GM20431 (cell line): ENCODE measurements at regions not wholly inside any gene's neighbourhood (a gene's known extent, or its start where the extent isn't known, plus 50 kb on each side); places are given as distances from the start of the nearest gene placed in this dataset.

Experiments
- in situ Hi-C: fragments of 300-500 bp; cut with MseI, MboI; formaldehyde crosslinking; loops from one replicate; pipeline ENCODE4 v1.15.0; 2020; ENCODE audit warnings: low sequenced_read_pairs; ENCODE audit not compliant: unreplicated experiment

DNA sequence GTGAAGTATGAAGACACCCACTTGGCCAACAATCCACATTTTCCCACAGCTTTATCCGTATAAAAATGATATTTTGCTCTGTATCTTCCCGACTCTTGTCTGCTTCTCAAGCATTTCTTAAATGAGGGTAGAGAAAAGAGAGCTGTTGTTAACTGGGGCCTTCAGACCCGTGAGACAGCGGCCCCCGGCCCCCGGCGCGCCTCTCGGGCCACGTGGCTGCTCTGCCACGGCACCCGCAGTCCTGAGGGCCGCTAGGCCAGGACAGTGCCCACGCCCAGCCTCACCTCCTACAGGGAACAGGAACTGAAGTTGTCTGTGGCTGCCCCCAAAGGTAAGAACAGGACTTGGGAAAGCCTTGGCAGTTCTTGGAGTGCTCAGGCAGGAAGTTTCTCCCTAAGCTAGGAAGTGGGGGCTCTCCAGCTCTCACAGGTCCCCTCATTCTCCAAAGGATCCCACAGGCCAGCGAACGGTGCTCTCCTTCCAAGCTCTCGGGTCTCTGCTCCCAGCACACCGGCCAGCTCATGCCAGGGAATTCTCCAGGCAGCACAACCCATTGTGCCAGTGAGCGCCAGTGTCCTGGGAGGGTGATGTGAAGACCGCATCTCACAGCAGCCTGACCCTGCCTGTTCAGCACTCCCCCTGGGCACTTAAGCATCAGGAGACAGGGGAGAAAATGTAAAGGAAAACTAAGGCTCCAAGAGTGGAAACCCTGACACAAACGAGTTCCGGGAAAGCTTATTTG, 230.3 kb upstream of the PFKP start:
- in situ Hi-C loops = no loop called here

DNA sequence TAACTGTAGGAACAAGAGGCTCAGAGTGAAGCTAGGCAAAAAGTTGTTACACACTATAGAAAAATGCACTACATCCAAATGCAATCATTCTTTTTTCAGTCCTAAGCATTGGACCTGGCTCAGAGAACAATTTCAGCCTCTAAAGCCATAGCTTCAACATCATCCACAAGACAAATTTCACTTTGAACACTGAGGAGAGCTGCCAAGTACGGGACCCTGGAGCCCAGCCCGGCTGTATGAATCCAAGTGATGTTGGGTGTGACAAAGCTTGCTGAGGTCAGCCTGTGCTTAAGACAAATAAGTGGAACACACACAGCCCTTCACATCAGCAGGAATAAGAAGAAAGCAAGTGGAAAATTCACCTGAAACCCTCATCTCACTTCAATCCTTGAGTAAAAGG, 233.1 kb upstream of the PFKP start:
- in situ Hi-C loops = no loop called here

DNA sequence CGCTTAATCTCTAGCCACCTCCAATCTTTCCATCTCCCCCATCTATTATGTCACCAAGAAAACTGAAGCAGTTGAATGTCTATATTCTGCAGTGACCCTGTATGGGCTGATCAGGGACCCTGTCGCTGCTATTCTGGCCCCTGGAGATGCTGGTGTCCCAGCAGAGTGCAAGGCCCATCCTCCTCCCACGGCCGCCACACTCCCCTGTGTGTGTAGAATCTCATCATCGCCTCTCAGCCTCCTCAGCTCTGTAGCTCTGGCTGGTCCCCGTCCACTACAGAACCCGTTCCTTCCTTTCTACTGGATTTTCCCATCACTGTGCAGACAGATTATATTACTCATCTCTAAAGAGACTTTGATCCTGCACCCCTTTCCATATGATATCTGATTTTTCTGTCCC, 235.8 kb upstream of the PFKP start:
- in situ Hi-C loops = no loop called here

DNA sequence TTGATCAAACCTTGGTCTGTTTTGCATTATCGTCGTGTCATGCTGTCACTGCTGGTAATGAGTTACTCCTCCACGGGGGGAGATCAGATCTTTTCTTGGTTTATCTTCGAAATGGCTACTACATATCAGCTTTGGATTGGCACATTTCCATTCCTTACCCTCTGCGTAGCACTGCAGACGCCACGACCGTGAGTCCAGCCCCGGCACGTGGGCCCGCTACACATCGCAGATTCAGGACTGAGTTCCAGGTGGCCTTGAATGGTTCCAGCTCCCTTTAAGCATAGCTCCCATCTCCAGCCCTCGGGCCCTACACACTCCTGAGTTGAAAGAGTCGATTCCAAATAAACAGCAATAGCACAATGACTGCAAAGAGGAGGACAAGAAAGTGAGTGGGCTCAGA, 238.6 kb upstream of the PFKP start:
- in situ Hi-C loops = no loop called here

DNA sequence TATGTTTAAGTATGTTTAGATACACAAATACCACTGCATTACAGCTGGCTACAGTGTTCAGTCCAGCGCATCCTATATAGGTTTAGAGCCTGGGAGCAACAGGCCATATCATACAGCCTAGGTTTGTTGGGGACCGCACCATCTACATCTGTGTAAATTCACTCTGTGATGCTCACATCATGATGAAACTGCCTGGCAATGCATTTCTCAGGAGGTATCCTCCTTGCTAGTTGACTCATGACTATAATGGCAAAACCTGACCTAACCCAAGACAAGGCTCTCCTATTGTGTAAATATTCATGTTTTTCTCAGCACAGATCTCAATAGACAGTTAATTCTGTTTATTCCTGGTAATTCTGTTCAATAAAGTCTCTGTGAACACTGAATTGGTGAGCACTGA, 240.7 kb upstream of the PFKP start:
- in situ Hi-C loops = no loop called here

DNA sequence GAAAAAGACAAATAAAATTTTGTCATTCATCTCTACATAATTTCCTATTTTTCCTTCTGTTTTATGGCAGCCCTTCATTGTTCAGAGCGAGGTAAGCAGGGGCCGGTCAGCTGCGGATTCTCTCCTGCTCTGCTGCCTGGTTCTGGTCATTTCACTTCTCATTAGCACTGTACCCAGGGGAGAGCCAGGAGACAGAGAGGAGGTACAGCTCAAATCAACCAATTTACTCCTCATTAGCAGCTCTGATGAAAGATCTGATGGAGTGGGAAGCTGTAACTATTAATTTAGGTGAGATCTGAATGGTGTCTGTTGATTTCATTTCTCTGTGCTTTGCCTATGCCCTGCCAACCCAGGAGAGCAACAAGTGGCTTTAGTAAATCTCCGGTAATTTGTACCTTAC, 241.5 kb upstream of the PFKP start:
- in situ Hi-C loops = no loop called here

DNA sequence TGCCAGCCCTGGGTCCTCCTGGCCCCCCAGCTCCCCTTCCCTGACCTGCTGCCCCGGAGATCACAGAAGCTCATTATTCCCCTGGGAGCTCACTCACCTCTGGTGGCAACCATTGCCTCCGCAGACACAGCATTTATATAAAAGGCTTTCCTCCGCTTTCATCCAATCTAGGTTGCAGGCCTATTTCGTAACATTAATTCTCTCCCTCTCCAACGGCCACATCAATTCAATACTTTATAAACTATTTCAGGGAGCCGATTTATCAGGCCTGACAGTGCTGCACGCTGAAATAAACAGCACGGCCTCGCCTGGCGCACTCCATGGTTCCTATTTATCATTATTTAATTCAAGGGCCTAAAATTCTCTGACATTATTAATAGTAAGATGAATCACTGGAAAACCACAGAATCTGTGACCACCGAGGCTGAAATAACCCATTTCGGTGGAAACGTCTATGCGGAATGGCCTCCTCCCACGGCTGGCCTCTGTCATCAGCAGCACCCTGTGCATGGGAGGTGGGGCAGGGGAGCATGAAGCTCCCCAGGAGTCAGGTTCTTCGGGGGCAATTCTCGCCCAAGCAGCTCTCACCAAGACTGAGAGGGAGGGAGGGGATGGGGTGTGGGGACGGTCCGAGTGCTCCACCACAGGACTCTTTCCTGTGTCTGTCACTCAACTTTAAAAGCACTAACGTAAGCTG, 249.3 kb upstream of the PFKP start:
- in situ Hi-C loops = no loop called here

DNA sequence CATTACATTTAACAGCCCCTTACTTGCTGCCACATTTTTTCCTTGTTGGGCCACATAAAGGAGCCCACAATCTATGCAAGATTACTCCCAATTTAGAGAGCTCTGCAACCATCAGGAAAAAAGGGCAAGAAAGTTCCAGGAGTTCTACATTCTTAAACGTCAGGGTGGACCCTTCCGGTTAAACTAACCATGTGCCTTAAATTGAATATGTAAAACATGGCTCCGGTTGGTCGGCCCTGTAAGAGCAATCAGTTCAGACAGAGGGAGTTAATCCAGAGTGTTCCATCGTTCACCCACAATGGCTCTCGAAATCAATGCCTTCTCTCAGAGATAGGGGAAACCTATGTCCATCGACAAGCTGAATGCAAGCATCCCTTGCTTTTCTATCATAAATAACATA, 253.7 kb upstream of the PFKP start:
- in situ Hi-C loops = no loop called here

DNA sequence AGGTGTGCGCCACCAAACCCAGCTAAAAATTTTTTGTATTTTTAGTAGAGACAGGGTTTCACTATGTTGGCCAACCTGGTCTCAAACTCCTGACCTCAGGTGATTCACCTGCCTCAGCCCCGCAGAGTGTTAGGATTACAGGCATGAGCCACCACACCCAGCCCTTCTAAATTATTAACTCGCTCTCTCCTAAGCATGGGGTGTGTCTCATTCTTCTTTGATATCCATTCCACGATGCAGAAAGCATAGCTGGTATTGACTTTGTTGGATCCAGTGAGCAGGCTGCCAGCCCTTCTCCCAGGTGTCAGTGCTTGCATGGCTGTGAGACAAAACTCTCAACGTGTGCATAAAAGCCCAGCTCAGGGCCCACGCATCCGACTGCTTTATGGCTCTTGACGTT, 254.1 kb upstream of the PFKP start:
- in situ Hi-C loops = no loop called here

DNA sequence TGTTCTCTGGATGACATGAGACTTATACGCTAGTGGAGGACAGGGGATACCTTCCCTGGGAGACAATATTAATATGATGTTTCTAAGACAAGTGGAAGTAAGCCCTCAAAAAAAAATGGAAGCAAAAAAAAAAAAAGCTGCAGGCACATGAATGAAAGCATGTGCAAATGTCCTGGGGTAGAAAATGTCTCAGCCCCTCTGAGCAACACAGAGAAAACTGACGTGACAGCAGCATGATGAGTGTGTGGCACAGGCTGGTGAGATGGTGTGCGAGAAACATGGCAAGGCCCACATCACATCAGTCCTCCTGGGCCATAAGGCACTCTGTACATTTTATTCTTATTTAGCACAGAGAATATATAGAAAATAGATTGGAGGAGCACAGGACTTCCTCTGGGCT, 254.7 kb upstream of the PFKP start:
- in situ Hi-C loops = no loop called here

DNA sequence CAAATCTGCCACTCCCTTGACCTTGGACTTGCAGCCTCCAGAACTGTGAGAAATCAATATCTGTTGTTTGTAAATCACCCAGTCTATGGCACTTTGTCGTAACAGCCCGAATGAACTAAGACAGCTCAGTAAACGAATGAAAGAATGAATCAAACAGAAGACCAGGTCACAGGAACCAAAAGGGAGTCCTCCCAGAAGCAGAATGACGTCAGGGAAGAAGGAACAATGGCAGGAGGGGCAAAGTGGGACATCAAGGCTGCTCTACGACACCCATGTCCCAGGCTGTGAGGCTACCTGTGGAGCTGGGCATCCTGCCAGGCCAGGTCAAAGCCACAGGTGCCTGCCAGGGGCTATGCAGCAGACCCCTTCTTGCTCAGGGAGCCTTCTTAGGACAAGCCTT, 267.2 kb upstream of the PFKP start:
- in situ Hi-C loops = no loop called here

DNA sequence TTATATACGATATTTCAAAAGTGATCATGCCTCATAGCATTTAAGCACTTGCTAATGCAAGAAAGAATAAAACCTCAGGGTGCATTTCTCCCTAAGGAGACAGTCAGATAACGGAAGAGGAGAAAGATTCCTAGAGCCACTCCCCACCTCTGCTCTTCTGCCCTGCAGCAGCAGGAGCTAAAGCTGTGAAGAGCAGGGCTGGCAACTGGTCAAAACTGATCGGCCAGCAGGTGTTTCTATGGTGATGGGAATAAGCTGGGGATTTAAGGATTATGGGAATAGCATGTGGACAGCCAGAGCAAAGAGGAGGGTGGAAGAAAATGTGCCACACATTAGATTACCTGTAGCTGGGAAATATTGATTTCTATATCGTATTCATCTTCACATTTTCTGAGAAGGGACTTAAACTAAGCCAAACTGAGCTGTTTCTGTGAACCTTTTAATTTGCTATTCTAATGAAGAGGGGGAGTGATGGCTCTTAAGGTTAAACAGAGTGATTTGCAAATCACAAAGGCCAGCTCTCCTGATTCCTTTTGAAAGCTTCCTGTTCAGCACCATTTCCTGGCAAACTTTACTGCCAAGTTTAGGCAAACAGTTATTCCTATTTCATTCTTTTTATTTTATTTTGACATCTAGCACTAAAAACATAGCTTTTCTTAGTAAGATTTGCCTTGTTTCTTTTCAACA, 268.9 kb upstream of the PFKP start:
- in situ Hi-C loops = no loop called here

DNA sequence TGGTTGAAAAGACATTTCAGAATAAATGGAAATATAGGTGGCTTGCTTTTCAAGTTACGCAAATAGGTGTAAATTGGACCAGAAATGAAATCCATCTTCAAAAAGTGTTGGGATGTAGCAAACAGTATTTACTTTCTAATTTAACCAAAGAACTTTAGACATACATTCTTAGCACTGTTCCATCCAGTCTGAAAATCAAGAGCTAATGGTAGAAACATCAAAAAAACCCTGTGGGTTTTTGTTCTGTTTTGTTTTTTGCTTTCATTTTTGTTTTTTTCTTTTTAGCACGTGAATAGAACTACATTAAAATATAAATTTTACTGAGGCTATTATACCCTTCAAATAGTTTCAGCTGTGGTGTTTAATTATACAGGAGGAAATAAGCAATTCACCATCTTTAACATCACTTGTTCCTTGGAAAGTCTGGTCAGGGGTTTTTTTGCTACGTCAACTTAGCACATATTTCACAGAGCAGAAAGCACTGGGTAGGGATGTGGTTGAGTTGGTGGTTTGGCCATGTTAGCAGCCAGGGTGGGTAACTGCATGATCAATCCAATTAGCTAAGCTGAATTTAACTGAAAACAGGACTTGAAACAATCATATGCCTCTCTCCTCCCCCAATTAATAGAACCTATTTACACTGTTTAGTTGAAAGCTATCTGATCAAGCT, 275.4 kb upstream of the PFKP start:
- in situ Hi-C loops = no loop called here

DNA sequence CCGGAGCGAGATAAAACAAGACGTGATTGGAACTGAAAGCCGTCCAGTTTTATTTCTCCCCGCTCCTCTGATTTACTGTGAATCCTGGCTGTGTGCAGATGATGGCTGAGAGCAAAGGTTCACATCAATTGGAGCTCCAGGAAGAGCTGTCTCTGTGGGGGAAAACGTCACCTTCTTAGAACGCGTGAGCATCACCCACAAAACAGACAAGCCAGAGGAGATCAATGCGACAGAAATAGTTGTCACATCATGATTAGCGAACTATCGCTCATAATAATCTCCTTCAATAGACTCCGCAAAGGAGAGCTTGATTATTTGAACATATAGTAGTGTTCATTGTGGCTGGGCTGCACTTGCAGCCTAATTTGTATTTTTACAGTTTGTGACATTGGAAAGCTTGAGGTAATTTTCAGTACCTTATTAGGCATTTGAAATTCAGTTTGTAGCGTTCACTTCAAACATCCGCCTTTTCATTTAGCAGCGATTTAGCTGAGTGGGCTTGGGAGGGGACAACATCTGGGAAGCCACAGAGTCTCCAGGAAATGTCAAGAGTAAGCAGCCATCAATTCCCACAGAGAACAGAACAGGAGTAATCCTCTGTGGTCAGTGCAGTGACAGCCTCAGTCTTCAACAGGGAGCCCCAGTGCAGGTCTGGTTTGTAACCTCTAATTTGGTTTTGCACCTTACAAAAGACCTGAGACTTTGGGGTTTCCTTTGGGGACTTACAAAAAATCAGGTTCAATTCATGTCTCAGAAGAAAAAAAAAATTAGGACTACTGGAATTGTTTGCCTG, 276.8 kb upstream of the PFKP start:
- in situ Hi-C loops = no loop called here

DNA sequence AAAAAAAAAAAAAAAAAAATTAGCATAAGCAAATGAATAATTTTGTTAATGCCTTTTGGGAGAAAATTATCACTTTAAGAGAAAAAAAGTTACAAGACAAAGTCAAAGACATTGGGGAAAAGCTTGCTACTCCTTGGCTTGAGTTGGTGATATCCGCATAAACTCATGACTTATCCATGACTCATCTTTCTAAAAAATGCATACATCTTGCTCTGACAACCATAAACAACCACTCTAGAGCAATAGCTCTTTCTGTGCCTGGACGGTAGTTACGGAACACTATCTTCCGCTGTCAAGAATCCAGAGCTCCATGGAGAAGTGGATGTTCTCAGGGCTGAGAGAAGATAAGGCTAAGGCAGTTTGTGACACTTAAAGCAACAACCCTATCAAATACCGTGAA, 281.1 kb upstream of the PFKP start:
- in situ Hi-C loops = no loop called here

DNA sequence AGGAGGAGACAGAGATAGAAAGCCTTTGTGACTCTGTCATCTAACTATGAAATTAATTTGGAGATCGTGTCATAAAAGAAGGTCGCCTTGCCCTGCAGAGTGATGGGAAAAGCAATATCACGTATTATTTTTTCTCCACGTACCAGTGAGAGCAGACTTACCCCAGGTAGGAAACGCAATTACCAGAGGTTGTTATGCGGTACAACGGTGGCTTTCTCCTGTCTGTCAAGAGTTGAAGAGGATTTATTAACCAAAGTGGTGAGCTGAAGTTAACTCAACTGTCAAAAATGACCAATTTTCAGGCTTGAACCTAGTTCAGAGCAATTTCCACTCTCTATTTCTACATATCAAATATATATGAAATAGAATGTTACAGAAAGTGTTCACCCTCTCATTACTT, 282.6 kb upstream of the PFKP start:
- in situ Hi-C loops = no loop called here

DNA sequence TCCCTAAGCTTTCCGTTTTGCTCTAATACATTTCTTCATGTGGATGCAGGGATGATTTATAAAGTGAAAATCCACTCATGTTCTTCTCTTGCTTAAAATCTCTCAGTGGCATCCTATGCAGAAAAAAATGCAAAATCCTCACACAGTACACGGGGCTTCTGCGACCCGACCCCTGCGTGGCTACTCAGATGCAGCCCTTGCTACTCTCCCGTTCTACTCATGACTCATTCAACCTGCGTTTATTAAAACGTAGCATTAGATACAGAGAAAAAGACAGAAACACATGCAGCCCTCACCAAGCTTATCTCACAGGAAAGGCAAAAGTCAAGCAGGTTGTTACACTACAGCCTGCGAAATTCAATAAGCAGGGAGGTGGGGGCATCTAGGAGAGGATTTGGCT, 284.4 kb upstream of the PFKP start:
- in situ Hi-C loops = no loop called here

DNA sequence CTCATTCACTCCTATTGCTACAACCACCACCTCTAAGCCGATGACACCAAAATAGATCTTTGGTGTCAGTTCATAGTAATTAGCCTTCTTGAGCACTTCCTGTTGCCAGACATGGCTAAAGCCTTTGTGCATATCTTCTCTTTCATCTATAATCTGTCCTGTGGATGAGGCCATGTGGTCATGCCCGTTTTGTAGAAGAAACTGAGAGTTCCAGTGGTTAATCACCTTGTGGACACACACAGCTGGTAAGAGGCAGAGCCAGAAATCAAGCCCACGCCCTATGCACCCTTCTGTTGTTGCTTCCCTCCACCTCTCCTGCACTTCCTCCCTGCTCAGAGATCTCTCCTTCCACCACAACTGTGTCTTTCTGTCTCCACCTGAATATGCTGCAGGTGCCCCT, 285.1 kb upstream of the PFKP start:
- in situ Hi-C loops = no loop called here

DNA sequence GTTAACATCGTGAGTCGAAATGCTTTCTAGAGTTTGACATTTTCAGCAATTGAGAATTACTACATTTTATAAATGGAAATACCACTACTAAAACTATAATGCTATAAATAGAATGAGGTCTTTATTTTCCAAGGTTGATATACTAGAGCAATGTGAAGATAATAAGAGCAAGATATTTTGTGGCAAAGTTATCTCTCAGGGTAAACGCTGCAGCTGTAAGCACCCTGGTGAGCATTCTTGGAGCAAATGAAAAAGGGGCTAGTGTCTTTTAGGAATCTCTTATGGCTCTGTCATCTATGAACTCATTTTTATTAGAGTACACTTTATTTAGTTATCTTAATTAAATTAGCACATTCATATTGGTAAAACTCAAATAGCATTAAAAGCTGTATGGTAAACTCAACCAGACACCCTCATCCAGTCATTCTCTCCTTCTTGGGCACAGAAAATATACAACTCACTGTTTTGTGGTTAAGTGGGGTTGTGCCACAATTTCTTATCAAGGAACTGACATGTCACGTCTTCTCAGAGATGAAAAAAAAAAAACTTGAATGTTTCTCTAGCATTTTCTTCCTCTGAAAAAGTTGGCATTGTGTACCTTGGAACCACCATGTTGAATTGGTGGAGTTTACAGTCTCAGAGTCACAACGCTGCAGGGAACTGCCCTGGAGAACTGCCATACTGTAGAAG, 289.5 kb upstream of the PFKP start:
- in situ Hi-C loops = no loop called here
